Endothelial cell of umbilical vein (primary cell): ENCODE measurements at regions not wholly inside any gene's neighbourhood (a gene's known extent, or its start where the extent isn't known, plus 50 kb on each side); places are given as distances from the start of the nearest gene placed in this dataset.

Experiments used
- BruUV-seq: library from RNA; stranded (reverse); fragments of 400-500 nt; replicated peaks from 2 replicates; lab custom pipeline; 2021; lab: Mats Ljungman, UMichigan
- CTCF ChIA-PET: fragments of 300-600, 350-600 bp; sonication (Branson Sonifier 250); formaldehyde crosslinking; loops from one replicate; lab custom pipeline; 2021; ENCODE audit warnings: antibody characterized with exemption, inconsistent platforms; lab: Charles Lee
- POLR2A ChIA-PET: fragments of 300-600, 350-600 bp; sonication (Branson Sonifier 250); formaldehyde crosslinking; loops from one replicate; lab custom pipeline; 2021; ENCODE audit warnings: antibody characterized with exemption, inconsistent platforms; lab: Charles Lee
- DNase-seq: peaks from one replicate; pipeline ENCODE4 v3.0.0-alpha.2; 2011; ENCODE audit warnings: low read depth, low spot score
- FAIRE-seq: peaks from 2 replicates; lab custom pipeline; 2011; peaks lifted over from hg19 to GRCh38; lab: Jason Lieb, UNC
- H2AFZ ChIP-seq: 2 replicates; pipeline ENCODE4 v1.6.0; 2012; ENCODE audit warnings: low read depth, low read length, control low read depth, inconsistent platforms
- H3K27ac ChIP-seq: 2 replicates; pipeline ENCODE4 v1.5.1; 2011; ENCODE audit warnings: low read depth, mild to moderate bottlenecking, control low read depth, low read length, moderate library complexity; ENCODE audit not compliant: insufficient read depth
- H3K27me3 ChIP-seq, 2 experiments: 2 replicates each; pipeline versions ENCODE4 v1.6.0 to v1.6.1; 2011; ENCODE audit warnings: low read length in 2 of 2, mixed read lengths in 1 of 2; ENCODE audit not compliant: control insufficient read depth in 2 of 2, insufficient read depth in 2 of 2
- H3K36me3 ChIP-seq, 2 experiments: 2 replicates in 1 of 2; 3 replicates in 1 of 2; pipeline ENCODE4 v1.5.1; 2011; ENCODE audit warnings: low read length in 2 of 2, mild to moderate bottlenecking in 1 of 2, moderate library complexity in 1 of 2; ENCODE audit not compliant: control insufficient read depth in 2 of 2, insufficient read depth in 2 of 2; ENCODE audit errors: extremely low read depth in 1 of 2
- H3K4me1 ChIP-seq: 3 replicates; pipeline ENCODE4 v1.5.1; 2011; ENCODE audit warnings: mild to moderate bottlenecking, low read length; ENCODE audit not compliant: control insufficient read depth, insufficient read depth; ENCODE audit errors: extremely low read depth
- H3K4me2 ChIP-seq: 2 replicates; pipeline ENCODE4 v1.6.1; 2011; ENCODE audit warnings: low read length, control low read depth, mixed read lengths; ENCODE audit not compliant: insufficient read depth
- H3K4me3 ChIP-seq, 3 experiments: fragments of 200-600 bp in 1 of 3; sonication (generic), shearing (Covaris generic) in 1 of 3; replicated peaks in 1 of 3; 2 replicates each; pipeline ENCODE4 v1.5.1; 2011 to 2016; ENCODE audit warnings: control low read depth in 3 of 3, low read length in 3 of 3, mild to moderate bottlenecking in 2 of 3, inconsistent platforms in 1 of 3, low read depth in 1 of 3, moderate library complexity in 1 of 3; ENCODE audit not compliant: insufficient read depth in 1 of 3
- H3K79me2 ChIP-seq: 2 replicates; pipeline ENCODE4 v1.6.0; 2012; ENCODE audit warnings: low read length, inconsistent platforms; ENCODE audit not compliant: control insufficient read depth, insufficient read depth
- H3K9ac ChIP-seq: replicated peaks from 2 replicates; pipeline ENCODE3; 2011; ENCODE audit warnings: low read length, control low read depth; ENCODE audit not compliant: insufficient read depth; ENCODE audit errors: extremely low read depth
- H3K9me1 ChIP-seq: replicated peaks from 3 replicates; pipeline ENCODE4 v1.6.0; 2011; ENCODE audit warnings: mild to moderate bottlenecking, low read length; ENCODE audit not compliant: control insufficient read depth, insufficient read depth; ENCODE audit errors: extremely low read depth
- H3K9me3 ChIP-seq: replicated peaks from 2 replicates; pipeline ENCODE4 v1.5.1; 2012; ENCODE audit warnings: low read length, inconsistent platforms; ENCODE audit not compliant: control insufficient read depth, insufficient read depth
- H4K20me1 ChIP-seq: replicated peaks from 2 replicates; pipeline ENCODE3; 2011; ENCODE audit warnings: mild to moderate bottlenecking, low read length; ENCODE audit not compliant: control insufficient read depth, insufficient read depth; ENCODE audit errors: extremely low read depth
- EZH2 ChIP-seq: IDR thresholded peaks from 2 replicates; pipeline ENCODE4 v1.6.1; 2012; ENCODE audit warnings: borderline replicate concordance, low read depth, mild to moderate bottlenecking, moderate library complexity, low read length, inconsistent platforms; ENCODE audit not compliant: severe bottlenecking
- FOS ChIP-seq: IDR thresholded peaks from 2 replicates; pipeline ENCODE4 v1.6.1; 2011; ENCODE audit warnings: mild to moderate bottlenecking, low read length, moderate library complexity, borderline replicate concordance; ENCODE audit not compliant: insufficient read depth
- GATA2 ChIP-seq: IDR thresholded peaks from 2 replicates; pipeline ENCODE4 v1.7.0; 2011; ENCODE audit warnings: low read depth, mild to moderate bottlenecking, moderate library complexity, mixed read lengths, low read length; ENCODE audit not compliant: insufficient read length, insufficient read depth
- JUN ChIP-seq: IDR thresholded peaks from 2 replicates; pipeline ENCODE4 v1.6.1; 2011; ENCODE audit warnings: borderline replicate concordance, low read depth; ENCODE audit not compliant: insufficient read length, insufficient read depth
- MYC ChIP-seq: IDR thresholded peaks from one replicate; pipeline ENCODE4 v1.6.1; 2011; ENCODE audit warnings: mild to moderate bottlenecking, low read depth, low read length
- POLR2A ChIP-seq: IDR thresholded peaks from 2 replicates; pipeline ENCODE4 v1.6.1; 2012; ENCODE audit warnings: low read depth, mild to moderate bottlenecking, control low read depth, low read length
- POLR2AphosphoS5 ChIP-seq: IDR thresholded peaks from 2 replicates; pipeline ENCODE4 v1.6.1; 2012; ENCODE audit warnings: low read depth, mild to moderate bottlenecking, control low read depth, low read length, moderate library complexity; ENCODE audit not compliant: insufficient read depth
- dilution Hi-C: fragments of 300-500 bp; cut with MboI; formaldehyde crosslinking; loops from one replicate; pipeline ENCODE4 v1.15.0; 2019; ENCODE audit warnings: low sequenced_read_pairs; ENCODE audit not compliant: extremely low pct_ligation_motif_present
- intact Hi-C: fragments of 100-400 bp; cut with micrococcal nuclease; formaldehyde crosslinking; loops from one replicate; pipeline ENCODE4 v1.10.0; 2022
- TF ChIP-seq, protein P1 (sequence below), 2 donors: IDR thresholded peaks; 1 replicate in 1 of 2; 2 replicates in 1 of 2; pipeline ENCODE4 v1.5.1; 2011; ENCODE audit warnings: low read length in 2 of 2, mild to moderate bottlenecking in 2 of 2, moderate library complexity in 2 of 2, control low read depth in 1 of 2, inconsistent platforms in 1 of 2, low read depth in 1 of 2; ENCODE audit not compliant: insufficient read depth in 1 of 2; ENCODE audit errors: extremely low read depth in 1 of 2
- TF ChIP-seq, protein P2 (sequence below): IDR thresholded peaks from 2 replicates; pipeline ENCODE4 v1.6.1; 2011; ENCODE audit not compliant: insufficient read depth, insufficient read length

DNA sequence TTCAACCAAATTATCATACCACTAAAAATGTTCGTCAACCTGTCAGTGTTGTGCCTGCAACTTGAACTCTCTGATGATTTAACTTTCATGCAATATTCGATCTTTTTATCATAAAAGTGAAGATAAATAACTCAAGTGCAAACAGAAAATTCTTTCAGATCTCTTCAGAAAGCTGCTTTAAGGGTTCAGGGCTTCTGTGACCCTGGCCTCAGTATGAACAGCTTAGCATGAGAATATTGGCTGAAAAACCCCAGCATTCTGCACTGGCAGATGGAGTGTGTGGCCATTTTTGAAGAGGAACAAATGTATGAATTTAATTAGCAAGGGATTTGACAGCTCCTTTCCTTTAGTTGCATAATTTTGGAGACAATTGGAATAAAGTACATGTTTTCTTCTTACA, 851.4 kb upstream of the SOX11 start:
- Histone ChIP-seq H3K36me3 (no peaks in the 10 kb centered on the region), H3K4me3 (no peak overlapping the region), H3K9ac (no peak overlapping the region), H3K79me2 (no peaks in the 10 kb centered on the region), H3K4me2 (no peak overlapping the region), H4K20me1 (no peaks in the 10 kb centered on the region), H3K9me3 (peaks cover 8% of the 10 kb centered on the region), H3K9me1 (no peaks in the 10 kb centered on the region), H3K4me1 (no peaks in the 10 kb centered on the region), H3K27me3 (no peaks in the 10 kb centered on the region), H3K27ac (no peak overlapping the region), H2AFZ (no peak overlapping the region)
- dilution Hi-C loops: no loop called here
- DNase-seq (no peak), FAIRE-seq (no peak)
- CTCF ChIA-PET: no interaction called here
- POLR2A ChIA-PET: no interaction called here
- BruUV-seq: no TSS peak
- intact Hi-C loops: no loop called here
- TF ChIP-seq EZH2: no peak
- TF ChIP-seq JUN: no peak
- TF ChIP-seq POLR2AphosphoS5: no peak
- TF ChIP-seq, protein P1, sequence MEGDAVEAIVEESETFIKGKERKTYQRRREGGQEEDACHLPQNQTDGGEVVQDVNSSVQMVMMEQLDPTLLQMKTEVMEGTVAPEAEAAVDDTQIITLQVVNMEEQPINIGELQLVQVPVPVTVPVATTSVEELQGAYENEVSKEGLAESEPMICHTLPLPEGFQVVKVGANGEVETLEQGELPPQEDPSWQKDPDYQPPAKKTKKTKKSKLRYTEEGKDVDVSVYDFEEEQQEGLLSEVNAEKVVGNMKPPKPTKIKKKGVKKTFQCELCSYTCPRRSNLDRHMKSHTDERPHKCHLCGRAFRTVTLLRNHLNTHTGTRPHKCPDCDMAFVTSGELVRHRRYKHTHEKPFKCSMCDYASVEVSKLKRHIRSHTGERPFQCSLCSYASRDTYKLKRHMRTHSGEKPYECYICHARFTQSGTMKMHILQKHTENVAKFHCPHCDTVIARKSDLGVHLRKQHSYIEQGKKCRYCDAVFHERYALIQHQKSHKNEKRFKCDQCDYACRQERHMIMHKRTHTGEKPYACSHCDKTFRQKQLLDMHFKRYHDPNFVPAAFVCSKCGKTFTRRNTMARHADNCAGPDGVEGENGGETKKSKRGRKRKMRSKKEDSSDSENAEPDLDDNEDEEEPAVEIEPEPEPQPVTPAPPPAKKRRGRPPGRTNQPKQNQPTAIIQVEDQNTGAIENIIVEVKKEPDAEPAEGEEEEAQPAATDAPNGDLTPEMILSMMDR (IDR thresholded peaks at IDR 0.05; ENCODE audit: extremely low read depth in 1 of 2, insufficient read depth in 1 of 2, low read depth in 1 of 2, low read length in 2 of 2): no peak
- TF ChIP-seq FOS: no peak
- no peak for TF ChIP-seq MYC
- no peak for TF ChIP-seq GATA2
- no peak for TF ChIP-seq POLR2A
- TF ChIP-seq, protein P2, sequence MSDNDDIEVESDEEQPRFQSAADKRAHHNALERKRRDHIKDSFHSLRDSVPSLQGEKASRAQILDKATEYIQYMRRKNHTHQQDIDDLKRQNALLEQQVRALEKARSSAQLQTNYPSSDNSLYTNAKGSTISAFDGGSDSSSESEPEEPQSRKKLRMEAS: no peak
